ENCODE measurements at regions not wholly inside any gene's neighbourhood (a gene's known extent, or its start where the extent isn't known, plus 50 kb on each side); places are given as distances from the start of the nearest gene placed in this dataset.

DNA sequence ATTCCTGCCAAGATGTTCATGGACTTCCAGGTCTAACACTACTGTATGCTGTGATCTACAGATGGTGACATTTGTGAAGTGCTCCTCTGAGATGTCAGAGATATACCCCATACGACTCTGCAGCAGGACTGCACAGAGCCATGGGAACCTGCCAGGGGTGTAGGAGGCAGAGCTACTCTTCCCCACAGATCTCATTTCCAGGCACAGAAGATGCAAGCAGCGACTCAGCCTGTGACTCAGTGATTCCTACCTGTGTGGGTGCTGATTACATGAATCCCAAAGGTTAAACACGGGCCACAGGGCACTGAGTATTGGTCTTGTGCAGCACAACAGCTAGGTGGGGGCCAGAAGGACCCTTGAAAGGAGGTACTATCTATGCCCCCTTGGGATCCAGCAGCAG, 137.0 kb upstream of the SOX9 start:
- TF ChIP-seq CEBPB (IDR thresholded peaks at IDR 0.05) (no peak), TAF1 (IDR thresholded peaks at IDR 0.05; ENCODE audit: low read depth) (no peak), EP300 (IDR thresholded peaks at IDR 0.05; ENCODE audit: borderline replicate concordance) (no peak)
- TF ChIP-seq, protein P1, sequence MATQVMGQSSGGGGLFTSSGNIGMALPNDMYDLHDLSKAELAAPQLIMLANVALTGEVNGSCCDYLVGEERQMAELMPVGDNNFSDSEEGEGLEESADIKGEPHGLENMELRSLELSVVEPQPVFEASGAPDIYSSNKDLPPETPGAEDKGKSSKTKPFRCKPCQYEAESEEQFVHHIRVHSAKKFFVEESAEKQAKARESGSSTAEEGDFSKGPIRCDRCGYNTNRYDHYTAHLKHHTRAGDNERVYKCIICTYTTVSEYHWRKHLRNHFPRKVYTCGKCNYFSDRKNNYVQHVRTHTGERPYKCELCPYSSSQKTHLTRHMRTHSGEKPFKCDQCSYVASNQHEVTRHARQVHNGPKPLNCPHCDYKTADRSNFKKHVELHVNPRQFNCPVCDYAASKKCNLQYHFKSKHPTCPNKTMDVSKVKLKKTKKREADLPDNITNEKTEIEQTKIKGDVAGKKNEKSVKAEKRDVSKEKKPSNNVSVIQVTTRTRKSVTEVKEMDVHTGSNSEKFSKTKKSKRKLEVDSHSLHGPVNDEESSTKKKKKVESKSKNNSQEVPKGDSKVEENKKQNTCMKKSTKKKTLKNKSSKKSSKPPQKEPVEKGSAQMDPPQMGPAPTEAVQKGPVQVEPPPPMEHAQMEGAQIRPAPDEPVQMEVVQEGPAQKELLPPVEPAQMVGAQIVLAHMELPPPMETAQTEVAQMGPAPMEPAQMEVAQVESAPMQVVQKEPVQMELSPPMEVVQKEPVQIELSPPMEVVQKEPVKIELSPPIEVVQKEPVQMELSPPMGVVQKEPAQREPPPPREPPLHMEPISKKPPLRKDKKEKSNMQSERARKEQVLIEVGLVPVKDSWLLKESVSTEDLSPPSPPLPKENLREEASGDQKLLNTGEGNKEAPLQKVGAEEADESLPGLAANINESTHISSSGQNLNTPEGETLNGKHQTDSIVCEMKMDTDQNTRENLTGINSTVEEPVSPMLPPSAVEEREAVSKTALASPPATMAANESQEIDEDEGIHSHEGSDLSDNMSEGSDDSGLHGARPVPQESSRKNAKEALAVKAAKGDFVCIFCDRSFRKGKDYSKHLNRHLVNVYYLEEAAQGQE (IDR thresholded peaks at IDR 0.05; ENCODE audit: low read depth) = no peak

DNA sequence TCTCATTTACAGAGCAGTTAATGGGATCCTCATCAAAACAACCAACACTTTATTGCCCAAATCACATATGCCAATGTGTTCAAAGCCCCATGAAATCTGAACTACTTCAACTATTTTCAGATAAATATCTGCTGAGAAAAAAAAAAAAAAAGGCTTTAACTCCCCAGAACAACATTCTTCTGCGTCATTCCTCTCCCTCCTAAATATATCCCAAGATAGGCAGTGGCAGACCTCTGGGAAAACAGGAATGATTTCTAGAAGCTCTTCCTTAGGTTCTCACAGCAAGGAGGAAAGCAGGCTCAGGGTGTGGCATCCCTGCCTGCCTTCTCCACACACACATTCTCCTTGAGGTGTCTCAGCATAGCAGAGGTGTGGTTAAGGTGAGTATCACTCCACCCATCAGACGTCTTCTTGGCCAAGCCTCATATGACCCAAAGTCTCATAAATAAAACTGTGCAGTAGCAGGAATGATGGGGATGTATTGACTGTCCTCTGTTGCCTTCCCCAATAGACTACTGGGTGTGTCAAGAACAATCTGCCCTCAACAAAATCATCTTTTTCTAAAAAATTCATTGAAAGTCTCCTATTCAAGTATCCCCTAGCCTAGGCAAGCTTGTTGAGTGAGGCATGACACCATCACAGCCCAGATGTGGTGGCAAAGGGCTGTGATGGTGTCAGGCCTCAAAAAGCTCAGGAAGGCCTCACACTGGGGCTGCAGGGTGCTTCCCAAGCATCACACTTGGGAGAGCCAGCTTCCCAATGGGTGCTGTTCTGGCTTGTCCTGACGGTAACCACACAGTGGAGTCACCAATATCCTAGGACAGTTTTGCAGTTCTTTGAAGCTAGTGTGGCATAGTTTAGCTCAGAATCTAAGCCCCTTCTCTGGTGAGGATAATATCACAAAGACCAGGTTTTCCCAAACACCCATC, 135.4 kb upstream of the SOX9 start:
- no peak for TF ChIP-seq RAD21 (IDR thresholded peaks at IDR 0.05; ENCODE audit: low read depth)
- no peak for TF ChIP-seq CREB1 (IDR thresholded peaks at IDR 0.05; ENCODE audit: low read depth)
- TF ChIP-seq EP300 (IDR thresholded peaks at IDR 0.05; ENCODE audit: borderline replicate concordance) = no peak
- TF ChIP-seq, protein P2, sequence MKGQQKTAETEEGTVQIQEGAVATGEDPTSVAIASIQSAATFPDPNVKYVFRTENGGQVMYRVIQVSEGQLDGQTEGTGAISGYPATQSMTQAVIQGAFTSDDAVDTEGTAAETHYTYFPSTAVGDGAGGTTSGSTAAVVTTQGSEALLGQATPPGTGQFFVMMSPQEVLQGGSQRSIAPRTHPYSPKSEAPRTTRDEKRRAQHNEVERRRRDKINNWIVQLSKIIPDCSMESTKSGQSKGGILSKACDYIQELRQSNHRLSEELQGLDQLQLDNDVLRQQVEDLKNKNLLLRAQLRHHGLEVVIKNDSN (IDR thresholded peaks at IDR 0.05) = no peak
- TF ChIP-seq YY1 (IDR thresholded peaks at IDR 0.05; ENCODE audit: low read depth) = no peak
- no peak for TF ChIP-seq TCF12 (IDR thresholded peaks at IDR 0.05; ENCODE audit: low read depth)
- no peak for TF ChIP-seq ZBTB7A (IDR thresholded peaks at IDR 0.05; ENCODE audit: low read depth)
- TF ChIP-seq, protein P1 (IDR thresholded peaks at IDR 0.05; ENCODE audit: low read depth) = no peak
- TF ChIP-seq TAF1 (IDR thresholded peaks at IDR 0.05; ENCODE audit: low read depth) = no peak
- no peak for TF ChIP-seq TEAD4 (IDR thresholded peaks at IDR 0.05)

DNA sequence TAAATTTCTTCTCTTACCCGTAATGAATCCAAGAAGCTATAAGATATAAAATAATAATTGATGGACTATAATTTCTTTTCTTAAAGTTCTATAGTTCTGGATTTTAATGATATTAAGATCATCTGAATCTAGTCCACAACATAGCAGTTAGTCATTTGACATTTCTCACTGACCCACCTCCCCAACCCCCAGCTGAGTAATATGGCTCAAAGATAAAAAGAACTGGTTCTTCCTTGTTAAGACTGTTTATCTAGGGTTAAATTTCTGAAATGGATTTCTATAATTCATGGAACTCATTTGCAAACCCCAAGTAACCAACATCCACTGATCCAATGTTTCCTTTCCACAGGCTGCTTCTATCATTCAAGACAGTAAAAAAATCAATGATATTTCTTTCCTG, 133.9 kb upstream of the SOX9 start:
- TF ChIP-seq CREB1 (IDR thresholded peaks at IDR 0.05; ENCODE audit: low read depth) (no peak), TCF12 (IDR thresholded peaks at IDR 0.05; ENCODE audit: low read depth) (no peak), TAF1 (IDR thresholded peaks at IDR 0.05; ENCODE audit: low read depth) (no peak), NFIC (IDR thresholded peaks at IDR 0.05) (no peak), RAD21 (IDR thresholded peaks at IDR 0.05; ENCODE audit: low read depth) (no peak), EGR1 (IDR thresholded peaks at IDR 0.05) (no peak), FOXM1 (IDR thresholded peaks at IDR 0.05; ENCODE audit: borderline replicate concordance, low read depth) (no peak), EP300 (IDR thresholded peaks at IDR 0.05; ENCODE audit: borderline replicate concordance) (no peak), TEAD4 (IDR thresholded peaks at IDR 0.05) (no peak), ZBTB7A (IDR thresholded peaks at IDR 0.05; ENCODE audit: low read depth) (no peak)
- TF ChIP-seq, protein P2 (IDR thresholded peaks at IDR 0.05) = no peak
- TF ChIP-seq, protein P3, sequence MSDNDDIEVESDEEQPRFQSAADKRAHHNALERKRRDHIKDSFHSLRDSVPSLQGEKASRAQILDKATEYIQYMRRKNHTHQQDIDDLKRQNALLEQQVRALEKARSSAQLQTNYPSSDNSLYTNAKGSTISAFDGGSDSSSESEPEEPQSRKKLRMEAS (IDR thresholded peaks at IDR 0.05) = no peak
- TF ChIP-seq, protein P1 (IDR thresholded peaks at IDR 0.05; ENCODE audit: low read depth) = no peak

DNA sequence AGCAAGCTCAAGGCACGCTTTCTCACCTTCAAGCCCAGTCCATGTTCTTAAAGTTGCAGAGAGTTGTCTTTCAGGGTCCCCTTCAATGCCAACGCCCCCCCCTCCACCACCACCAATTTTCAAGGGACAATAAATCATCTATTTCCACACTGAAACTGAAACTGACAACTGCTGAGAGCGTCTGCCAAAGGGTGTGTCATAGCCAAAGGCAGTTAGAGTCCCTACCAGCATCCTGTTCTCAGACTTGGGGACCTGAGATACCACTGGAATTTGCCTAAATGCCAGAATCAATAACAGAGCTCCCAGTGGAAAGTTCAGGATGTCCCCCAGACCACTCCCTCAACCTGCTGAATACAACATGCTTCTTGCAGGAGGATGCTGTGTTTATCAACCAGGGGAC, 133.2 kb upstream of the SOX9 start:
- no peak for TF ChIP-seq NFIC (IDR thresholded peaks at IDR 0.05)
- TF ChIP-seq TCF12 (IDR thresholded peaks at IDR 0.05; ENCODE audit: low read depth) = no peak
- TF ChIP-seq RAD21 (IDR thresholded peaks at IDR 0.05; ENCODE audit: low read depth) = no peak
- TF ChIP-seq, protein P2 (IDR thresholded peaks at IDR 0.05) = no peak
- no peak for TF ChIP-seq ZBTB7A (IDR thresholded peaks at IDR 0.05; ENCODE audit: low read depth)
- TF ChIP-seq TEAD4 (IDR thresholded peaks at IDR 0.05) = no peak
- TF ChIP-seq EGR1 (IDR thresholded peaks at IDR 0.05) = no peak
- TF ChIP-seq, protein P1 (IDR thresholded peaks at IDR 0.05; ENCODE audit: low read depth) = no peak
- TF ChIP-seq CEBPB (IDR thresholded peaks at IDR 0.05) = no peak
- TF ChIP-seq TAF1 (IDR thresholded peaks at IDR 0.05; ENCODE audit: low read depth) = no peak
- no peak for TF ChIP-seq EP300 (IDR thresholded peaks at IDR 0.05; ENCODE audit: borderline replicate concordance)
- TF ChIP-seq YY1 (IDR thresholded peaks at IDR 0.05; ENCODE audit: low read depth) = no peak
